Stomach (tissue), 4 donors: ENCODE measurements at regions not wholly inside any gene's neighbourhood (a gene's known extent, or its start where the extent isn't known, plus 50 kb on each side); places are given as distances from the start of the nearest gene placed in this dataset.

Source experiments
- CTCF ChIP-seq, 7 experiments: fragments of 450-650 bp in 4 of 7; fragments of 200-600 bp in 3 of 7; sonication (generic) in 3 of 7; IDR thresholded peaks; one replicate each; pipeline ENCODE4 v1.5.1; 2016 to 2019; ENCODE audit warnings: antibody characterized with exemption in 7 of 7, control low read depth in 2 of 7, mild to moderate bottlenecking in 1 of 7
- POLR2A ChIP-seq, 4 donors: fragments of 450-650 bp; IDR thresholded peaks; one replicate each; pipeline ENCODE4 v1.6.1; 2016; ENCODE audit warnings: antibody characterized with exemption in 4 of 4, control low read depth in 2 of 4, mild to moderate bottlenecking in 1 of 4, moderate library complexity in 1 of 4
- POLR2AphosphoS5 ChIP-seq, 3 donors: sonication (generic); formaldehyde crosslinking; IDR thresholded peaks; one replicate each; pipeline ENCODE4 v1.6.1; 2016; ENCODE audit warnings: antibody characterized with exemption in 3 of 3

GRCh38 chr9:29348999-29349398 lies 1775.7 kb upstream of the C9orf72 start:
- TF ChIP-seq CTCF (IDR thresholded peaks at IDR 0.05) = no peak
- no peak for TF ChIP-seq POLR2A (IDR thresholded peaks at IDR 0.05)
- no peak for TF ChIP-seq POLR2AphosphoS5 (IDR thresholded peaks at IDR 0.05)
